GM21737 (cell line): ENCODE measurements at regions not wholly inside any gene's neighbourhood (a gene's known extent, or its start where the extent isn't known, plus 50 kb on each side); places are given as distances from the start of the nearest gene placed in this dataset.

ENCODE experiments used
- ATAC-seq: cut with Tn5 transposase; IDR thresholded peaks from one replicate; pipeline ENCODE4 v1.9.1; 2021; ENCODE audit warnings: mild to moderate bottlenecking, moderate library complexity; ENCODE audit not compliant: unreplicated experiment

DNA sequence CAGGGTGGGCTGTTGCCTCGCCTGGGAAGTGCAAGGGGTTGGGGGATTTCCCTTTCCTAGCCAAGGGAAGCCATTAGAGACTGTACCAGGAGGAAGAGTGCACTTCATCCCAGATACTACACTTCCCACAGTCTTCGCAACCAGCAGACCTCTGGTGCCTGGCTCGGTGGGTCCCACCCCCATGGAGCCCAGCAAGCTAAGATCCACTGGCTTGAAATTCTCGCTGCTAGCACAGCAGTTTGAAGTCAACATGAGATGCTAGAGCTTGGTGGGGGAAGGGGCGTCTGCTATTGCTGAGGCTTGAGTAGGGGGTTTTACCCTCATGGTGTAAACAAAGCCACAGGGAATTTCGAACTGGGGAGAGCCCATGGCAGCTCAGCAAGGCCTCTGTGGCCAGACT is 586.4 kb downstream of the HTR1A start:
- no peak for ATAC-seq

GRCh38 chr5:63374085-63374484 is 588.2 kb downstream of the HTR1A start:
- no peak for ATAC-seq

GRCh38 chr5:63351164-63351563 is 611.1 kb downstream of the HTR1A start:
- no peak for ATAC-seq

DNA sequence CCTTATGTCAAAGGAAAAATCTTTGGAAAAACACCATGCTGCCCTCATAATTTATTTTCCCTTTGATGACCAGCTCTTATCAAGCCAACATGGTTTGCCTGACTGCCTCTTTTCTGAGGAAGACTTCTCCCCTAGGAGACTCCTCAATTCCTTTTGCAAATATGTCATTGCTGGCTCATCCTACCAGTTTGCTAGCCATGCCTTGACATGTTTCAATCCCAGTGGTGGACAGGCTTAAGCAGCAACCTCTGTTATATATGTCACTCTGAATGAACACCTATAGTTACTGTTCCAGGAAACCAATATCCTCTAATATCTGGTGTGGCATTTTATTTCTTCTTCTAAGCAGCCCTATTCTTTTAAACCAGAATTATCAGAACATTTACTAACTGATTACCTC is 615.8 kb downstream of the HTR1A start:
- no peak for ATAC-seq

- no peak for ATAC-seq
These were observed 620.8 kb downstream of the HTR1A start for GRCh38 chr5:63341442-63341841.

GRCh38 chr5:63323926-63324325 is 638.3 kb downstream of the HTR1A start:
- ATAC-seq: no peak

GRCh38 chr5:63314551-63314950 is 647.7 kb downstream of the HTR1A start:
- ATAC-seq: no peak

- ATAC-seq: no peak
These were observed 651.6 kb downstream of the HTR1A start for GRCh38 chr5:63310644-63311043.

- ATAC-seq: no peak
These were observed 655.3 kb downstream of the HTR1A start for GRCh38 chr5:63306909-63307308.

DNA sequence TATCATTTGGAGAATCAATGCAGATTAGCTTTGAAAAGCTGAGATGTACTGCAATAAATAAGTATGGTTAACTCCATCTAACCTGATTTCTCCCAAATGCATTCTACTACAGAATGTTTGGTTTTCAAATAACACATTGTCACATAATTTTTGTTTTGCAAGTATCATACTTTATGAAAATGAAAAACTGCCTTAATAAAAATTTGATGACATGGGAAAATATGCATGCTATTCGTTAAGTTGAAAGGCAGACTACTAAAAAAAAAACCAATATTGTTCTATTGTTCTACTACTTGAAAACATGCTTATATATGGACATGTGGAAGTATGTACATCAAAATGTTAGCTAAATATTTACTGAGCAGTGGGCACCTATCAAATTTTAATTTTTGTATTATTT is 668.9 kb downstream of the HTR1A start:
- no peak for ATAC-seq

GRCh38 chr5:63286724-63287123 is 675.5 kb downstream of the HTR1A start:
- no peak for ATAC-seq

DNA sequence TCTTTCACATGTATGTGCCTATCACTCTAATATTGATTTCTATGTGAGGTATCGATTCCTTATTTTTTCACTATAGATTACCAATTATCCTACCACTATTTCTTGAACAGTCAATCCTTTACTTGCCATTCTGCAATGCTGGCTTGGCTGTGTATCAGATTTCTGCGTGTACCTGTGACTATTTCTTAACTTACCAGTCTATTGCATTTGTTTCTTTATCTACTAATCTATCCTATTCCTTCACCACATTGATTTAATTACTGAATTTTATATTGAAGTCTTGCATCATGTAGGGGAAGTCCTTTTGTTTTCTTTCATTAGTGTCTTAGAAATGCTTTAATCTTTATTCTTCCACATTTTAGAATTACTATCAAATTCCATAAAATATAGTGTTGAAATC is 684.8 kb downstream of the LRRC70 start:
- ATAC-seq: no peak

- ATAC-seq: no peak
These were observed 683.8 kb downstream of the LRRC70 start for GRCh38 chr5:63262185-63262981.

GRCh38 chr5:63261695-63262094 is 683.1 kb downstream of the LRRC70 start:
- ATAC-seq: no peak

DNA sequence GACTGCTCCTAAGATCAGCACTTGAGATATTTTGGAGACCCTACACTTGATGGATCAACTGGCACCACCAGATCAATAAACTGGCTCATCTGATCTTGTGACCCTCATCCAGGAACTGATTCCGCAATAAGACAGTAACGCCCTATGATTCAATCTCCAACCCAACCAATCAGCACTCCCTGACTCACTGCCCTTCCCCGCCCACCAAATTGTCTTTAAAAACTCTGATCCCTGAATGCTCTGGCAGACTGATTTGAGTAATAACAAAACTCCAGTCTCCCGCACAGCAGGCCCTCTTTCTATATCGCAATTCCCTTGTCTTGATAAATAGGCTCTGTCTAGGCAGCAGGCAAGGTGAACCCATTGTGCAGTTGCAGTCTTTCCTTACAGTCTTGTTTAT is 677.0 kb downstream of the LRRC70 start:
- no peak for ATAC-seq

DNA sequence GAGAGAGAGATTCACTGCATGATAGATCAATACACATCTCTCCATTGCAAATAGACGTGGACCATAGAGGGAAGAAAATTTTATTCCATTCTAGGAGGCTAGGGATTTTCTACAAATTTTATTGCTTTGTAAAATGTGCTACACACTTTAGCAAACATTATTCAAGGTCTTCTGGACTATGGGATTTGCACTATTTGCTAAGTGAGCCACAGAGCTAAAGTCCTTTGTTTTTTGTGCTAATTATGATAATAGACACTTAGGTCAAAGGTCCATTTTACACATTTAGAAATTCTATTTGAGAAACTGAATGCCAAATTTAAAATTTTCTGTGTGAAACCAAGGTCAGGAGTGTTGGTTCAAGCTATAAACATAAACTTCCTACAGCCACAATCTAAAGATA is 672.3 kb downstream of the LRRC70 start:
- no peak for ATAC-seq

- ATAC-seq: no peak
These were observed 671.3 kb downstream of the LRRC70 start for GRCh38 chr5:63249960-63250359.

DNA sequence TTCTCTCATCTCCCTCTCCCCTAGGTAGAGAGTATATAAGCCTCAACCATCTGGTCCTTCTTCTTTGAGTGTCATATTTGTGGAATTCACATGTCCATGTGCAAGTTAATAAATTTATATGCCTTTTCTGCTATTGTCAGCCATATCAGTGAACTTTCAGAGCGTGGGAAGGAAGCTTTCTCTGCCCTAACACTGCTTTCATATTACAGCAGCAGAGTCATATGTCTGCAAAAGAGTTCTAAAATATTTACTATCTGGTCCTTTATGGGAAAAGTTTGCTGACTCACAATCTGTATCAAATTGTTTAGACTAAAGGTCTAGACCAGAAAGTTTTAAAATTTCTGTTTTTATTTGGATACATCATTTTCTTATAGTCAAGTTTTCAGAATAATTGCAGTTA is 669.0 kb downstream of the LRRC70 start:
- ATAC-seq: no peak

- ATAC-seq: no peak
These were observed 666.7 kb downstream of the LRRC70 start for GRCh38 chr5:63245271-63245670.

GRCh38 chr5:63240063-63240755 is 661.6 kb downstream of the LRRC70 start:
- no peak for ATAC-seq

DNA sequence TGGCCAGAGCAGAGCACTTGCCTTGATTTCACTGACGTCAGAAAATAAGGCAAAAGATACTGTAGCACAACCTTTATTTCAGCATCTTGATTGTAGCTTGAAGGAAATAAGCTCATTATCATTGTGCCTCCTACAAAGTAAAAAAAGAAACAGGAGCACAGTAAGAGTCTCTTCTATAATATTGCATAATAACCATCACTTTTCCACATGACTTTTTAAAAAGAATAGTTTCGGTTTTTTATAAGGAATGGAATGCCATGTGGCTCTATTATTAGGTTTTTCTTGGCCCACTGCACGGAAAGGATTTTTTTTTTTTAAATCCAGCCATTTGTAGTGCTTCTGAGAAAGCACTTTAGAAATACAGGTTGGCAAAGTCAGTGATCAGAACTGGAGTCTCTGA is 655.3 kb downstream of the LRRC70 start:
- no peak for ATAC-seq

GRCh38 chr5:63233361-63233760 is 654.7 kb downstream of the LRRC70 start:
- no peak for ATAC-seq

DNA sequence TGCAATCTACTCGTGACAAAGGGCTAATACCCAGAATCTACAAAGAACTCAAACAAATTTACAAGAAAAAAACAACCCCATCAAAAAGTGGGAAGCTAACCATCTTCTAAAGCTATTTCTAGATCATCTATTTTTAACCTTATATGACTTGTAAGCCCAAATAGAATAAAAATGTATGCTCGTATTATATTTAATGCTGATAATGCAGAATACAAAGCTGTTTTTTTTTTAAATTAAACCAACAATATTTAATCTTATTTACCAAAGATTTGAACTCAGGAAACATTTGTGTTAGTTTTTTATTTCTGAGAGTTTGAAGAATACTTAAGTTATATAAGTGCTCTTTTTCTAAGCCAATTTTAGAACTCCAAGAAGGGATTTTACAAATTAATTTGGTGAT is 652.1 kb downstream of the LRRC70 start:
- no peak for ATAC-seq
